ENCODE measurements at regions not wholly inside any gene's neighbourhood (a gene's known extent, or its start where the extent isn't known, plus 50 kb on each side); places are given as distances from the start of the nearest gene placed in this dataset.

- intact Hi-C loops (cut with micrococcal nuclease), result no loop called here
- DNase-seq, result no peak
- Mint-ChIP-seq H3K27me3 (ENCODE audit: low read depth) (no peaks in the 10 kb centered on the region), H3K36me3 (ENCODE audit: low read depth) (no peaks in the 10 kb centered on the region), H3K9me3 (no peaks in the 10 kb centered on the region), H3K27ac (no peak overlapping the region), H3K4me3 (no peak overlapping the region), H3K4me1 (ENCODE audit: low read depth) (no peaks in the 10 kb centered on the region)
- CTCF ChIA-PET, result no interaction called here
Measured at GRCh38 chr2:8622924-8623465, 58.9 kb upstream of the ID2 start.

- H3K27ac Mint-ChIP-seq, result no peak overlapping the region
- H3K4me3 Mint-ChIP-seq, result no peak overlapping the region
- intact Hi-C loops (cut with micrococcal nuclease), result no loop called here
- H3K36me3 Mint-ChIP-seq (ENCODE audit: low read depth), result no peaks in the 10 kb centered on the region
- H3K27me3 Mint-ChIP-seq (ENCODE audit: low read depth), result no peaks in the 10 kb centered on the region
- no peaks in the 10 kb centered on the region for H3K9me3 Mint-ChIP-seq
- no peaks in the 10 kb centered on the region for H3K4me1 Mint-ChIP-seq (ENCODE audit: low read depth)
- CTCF ChIA-PET, result no interaction called here
- DNase-seq, result no peak
Measured at GRCh38 chr2:8623576-8623957, 58.3 kb upstream of the ID2 start.

GRCh38 chr2:8623958-8624591 is 57.8 kb upstream of the ID2 start:
- Mint-ChIP-seq H3K9me3 (no peaks in the 10 kb centered on the region), H3K27me3 (ENCODE audit: low read depth) (no peaks in the 10 kb centered on the region), H3K4me1 (ENCODE audit: low read depth) (no peaks in the 10 kb centered on the region), H3K27ac (no peak overlapping the region), H3K4me3 (no peak overlapping the region), H3K36me3 (ENCODE audit: low read depth) (no peaks in the 10 kb centered on the region)
- no peak for DNase-seq
- intact Hi-C loops (cut with micrococcal nuclease), result no loop called here
- CTCF ChIA-PET, result no interaction called here

GRCh38 chr2:8624855-8625398 is 56.9 kb upstream of the ID2 start:
- Mint-ChIP-seq H3K27me3 (ENCODE audit: low read depth) (no peaks in the 10 kb centered on the region), H3K36me3 (ENCODE audit: low read depth) (no peaks in the 10 kb centered on the region), H3K9me3 (no peaks in the 10 kb centered on the region), H3K4me1 (ENCODE audit: low read depth) (no peaks in the 10 kb centered on the region), H3K4me3 (no peak overlapping the region), H3K27ac (no peak overlapping the region)
- intact Hi-C loops (cut with micrococcal nuclease), result no loop called here
- no peak for DNase-seq
- CTCF ChIA-PET, result no interaction called here

- CTCF ChIA-PET, result no interaction called here
- Mint-ChIP-seq H3K27ac (no peak overlapping the region), H3K4me3 (no peak overlapping the region)
Measured at GRCh38 chr2:8625399-8626300, 56.2 kb upstream of the ID2 start.

GRCh38 chr2:8626572-8626971 is 55.3 kb upstream of the ID2 start:
- CTCF ChIA-PET, result no interaction called here
- intact Hi-C loops (cut with micrococcal nuclease), result no loop called here
- H3K4me1 Mint-ChIP-seq (ENCODE audit: low read depth), result peaks cover 2% of the 10 kb centered on the region

More at GRCh38 chr2:8625399-8626300, 56.2 kb upstream of the ID2 start:
- no peaks in the 10 kb centered on the region for H3K9me3 Mint-ChIP-seq
- no peaks in the 10 kb centered on the region for H3K36me3 Mint-ChIP-seq (ENCODE audit: low read depth)
- intact Hi-C loops (cut with micrococcal nuclease), result no loop called here
- no peaks in the 10 kb centered on the region for H3K4me1 Mint-ChIP-seq (ENCODE audit: low read depth)
- DNase-seq, result no peak
- no peaks in the 10 kb centered on the region for H3K27me3 Mint-ChIP-seq (ENCODE audit: low read depth)

GRCh38 chr2:8627019-8627691 is 54.7 kb upstream of the ID2 start:
- no peaks in the 10 kb centered on the region for H3K27me3 Mint-ChIP-seq (ENCODE audit: low read depth)
- H3K4me1 Mint-ChIP-seq (ENCODE audit: low read depth), result peaks cover 4% of the 10 kb centered on the region
- no peaks in the 10 kb centered on the region for H3K9me3 Mint-ChIP-seq
- CTCF ChIA-PET, result no interaction called here
- intact Hi-C loops (cut with micrococcal nuclease), result no loop called here
- no peak overlapping the region for H3K4me3 Mint-ChIP-seq
- no peak overlapping the region for H3K27ac Mint-ChIP-seq
- DNase-seq, result no peak
- H3K36me3 Mint-ChIP-seq (ENCODE audit: low read depth), result no peaks in the 10 kb centered on the region

More at GRCh38 chr2:8626572-8626971, 55.3 kb upstream of the ID2 start:
- H3K27me3 Mint-ChIP-seq (ENCODE audit: low read depth), result no peaks in the 10 kb centered on the region
- no peak overlapping the region for H3K27ac Mint-ChIP-seq
- H3K9me3 Mint-ChIP-seq, result no peaks in the 10 kb centered on the region
- no peak overlapping the region for H3K4me3 Mint-ChIP-seq
- DNase-seq, result no peak
- no peaks in the 10 kb centered on the region for H3K36me3 Mint-ChIP-seq (ENCODE audit: low read depth)

- Mint-ChIP-seq H3K27me3 (ENCODE audit: low read depth) (no peaks in the 10 kb centered on the region), H3K4me1 (ENCODE audit: low read depth) (peaks cover 4% of the 10 kb centered on the region), H3K27ac (no peak overlapping the region), H3K9me3 (no peaks in the 10 kb centered on the region), H3K36me3 (ENCODE audit: low read depth) (no peaks in the 10 kb centered on the region), H3K4me3 (no peak overlapping the region)
- intact Hi-C loops (cut with micrococcal nuclease), result no loop called here
- no peak for DNase-seq
- CTCF ChIA-PET, result no interaction called here
Measured at GRCh38 chr2:8627692-8628085, 54.2 kb upstream of the ID2 start.

- DNase-seq, result no peak
- intact Hi-C loops (cut with micrococcal nuclease), result no loop called here
- peaks cover 4% of the 10 kb centered on the region for H3K4me1 Mint-ChIP-seq (ENCODE audit: low read depth)
- CTCF ChIA-PET, result no interaction called here
- H3K27me3 Mint-ChIP-seq (ENCODE audit: low read depth), result no peaks in the 10 kb centered on the region
- H3K36me3 Mint-ChIP-seq (ENCODE audit: low read depth), result no peaks in the 10 kb centered on the region
- no peaks in the 10 kb centered on the region for H3K9me3 Mint-ChIP-seq
- no peak overlapping the region for H3K27ac Mint-ChIP-seq
- H3K4me3 Mint-ChIP-seq, result no peak overlapping the region
Measured at GRCh38 chr2:8628179-8628865, 53.5 kb upstream of the ID2 start.

- H3K27ac Mint-ChIP-seq, result no peak overlapping the region
- H3K4me3 Mint-ChIP-seq, result no peak overlapping the region
- no peaks in the 10 kb centered on the region for H3K27me3 Mint-ChIP-seq (ENCODE audit: low read depth)
- CTCF ChIA-PET, result no interaction called here
- intact Hi-C loops (cut with micrococcal nuclease), result no loop called here
- no peaks in the 10 kb centered on the region for H3K9me3 Mint-ChIP-seq
- no peak for DNase-seq
- peaks cover 4% of the 10 kb centered on the region for H3K4me1 Mint-ChIP-seq (ENCODE audit: low read depth)
- no peaks in the 10 kb centered on the region for H3K36me3 Mint-ChIP-seq (ENCODE audit: low read depth)
Measured at GRCh38 chr2:8628866-8629209, 53.0 kb upstream of the ID2 start.

- Mint-ChIP-seq H3K4me1 (ENCODE audit: low read depth) (peaks cover 4% of the 10 kb centered on the region), H3K27me3 (ENCODE audit: low read depth) (no peaks in the 10 kb centered on the region), H3K27ac (no peak overlapping the region), H3K9me3 (no peaks in the 10 kb centered on the region), H3K36me3 (ENCODE audit: low read depth) (no peaks in the 10 kb centered on the region), H3K4me3 (no peak overlapping the region)
- CTCF ChIA-PET, result no interaction called here
- no peak for DNase-seq
- intact Hi-C loops (cut with micrococcal nuclease), result no loop called here
Measured at GRCh38 chr2:8629402-8629801, 52.5 kb upstream of the ID2 start.

Measured in activated naive CD4-positive, alpha-beta T cell treated with anti-CD3 and anti-CD28 coated beads for 36 hours (primary cell).